Femur (tissue), 1 donor: ENCODE measurements at regions not wholly inside any gene's neighbourhood (a gene's known extent, or its start where the extent isn't known, plus 50 kb on each side); places are given as distances from the start of the nearest gene placed in this dataset.

Experiments
- DNase-seq: peaks from one replicate; pipeline ENCODE4 v3.0.0-alpha.2; 2017

DNA sequence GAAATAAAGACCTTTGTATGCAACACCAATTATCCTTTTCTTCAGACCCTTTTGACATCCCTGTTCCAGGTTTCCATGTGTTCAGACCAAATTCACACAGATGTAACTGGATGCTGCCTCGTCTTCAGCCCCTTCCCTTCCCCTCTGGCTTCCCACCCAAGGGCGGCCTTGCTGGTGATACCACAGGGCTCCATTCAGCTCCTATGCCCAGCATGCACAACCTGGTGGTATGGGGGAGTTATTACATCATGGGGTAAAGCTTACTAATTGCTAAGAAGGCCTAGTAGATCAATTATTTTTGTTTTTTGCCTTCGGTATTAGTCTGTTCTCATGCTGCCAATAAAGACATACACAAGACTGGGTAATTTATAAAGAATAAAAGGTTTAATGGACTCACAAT lies 317.0 kb upstream of the CXXC4 start:
- no peak for DNase-seq

DNA sequence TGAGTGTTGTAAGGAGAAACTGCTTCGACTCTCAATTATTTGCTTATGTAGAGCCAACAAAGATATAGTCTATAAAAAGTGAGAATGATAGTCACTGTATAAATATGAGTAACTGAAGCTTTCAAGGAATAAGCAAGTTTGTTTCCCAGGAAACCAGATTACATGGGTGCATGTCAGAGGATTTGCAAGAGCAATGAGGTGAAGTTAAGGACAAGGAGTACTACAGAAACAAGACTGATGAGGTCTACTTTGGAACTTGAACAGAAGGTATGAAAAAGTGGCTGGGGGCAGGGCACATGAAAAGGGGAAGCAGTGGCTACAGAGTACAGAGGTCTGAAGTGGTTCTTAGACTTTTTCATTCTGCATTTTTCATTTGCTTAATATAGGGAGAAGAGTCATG lies 321.0 kb upstream of the CXXC4 start:
- no peak for DNase-seq

DNA sequence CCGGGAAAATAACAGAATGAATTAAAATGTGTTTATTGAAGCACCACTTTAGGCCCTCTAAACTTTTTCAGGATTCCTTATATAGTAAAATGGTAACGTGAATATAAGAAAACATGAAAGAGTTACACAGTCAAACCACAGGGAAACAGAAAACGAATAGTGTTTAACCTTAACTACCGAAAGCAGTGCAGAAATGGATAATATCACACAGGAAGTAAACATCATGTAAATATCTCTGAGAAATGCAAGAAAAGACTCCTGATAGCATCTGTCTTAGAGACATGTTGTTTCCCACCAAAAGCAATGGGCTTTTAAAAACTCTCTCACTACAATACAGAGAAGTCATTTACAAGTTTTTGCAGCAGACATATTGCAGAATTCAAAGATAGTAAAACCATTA lies 323.9 kb upstream of the CXXC4 start:
- DNase-seq: no peak

DNA sequence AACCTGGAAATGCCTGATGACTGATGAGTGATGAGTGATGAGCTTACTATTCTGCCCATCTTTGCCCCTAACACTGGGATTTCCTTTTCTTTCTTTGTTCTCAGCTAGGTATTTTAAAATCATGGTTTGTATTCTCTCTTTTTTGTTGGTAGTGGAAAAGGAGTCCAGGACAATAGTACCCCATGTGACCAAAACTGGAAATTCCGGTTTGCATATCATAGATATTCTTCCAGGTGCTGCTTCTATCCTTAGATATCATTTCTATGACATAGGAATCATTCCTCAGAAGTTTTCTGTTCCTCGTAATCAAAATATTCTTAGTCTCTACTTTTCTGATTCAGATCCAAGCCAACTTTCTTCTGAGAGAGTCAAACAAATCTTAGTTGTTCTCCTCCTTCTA lies 320.5 kb upstream of the TET2 start:
- no peak for DNase-seq

DNA sequence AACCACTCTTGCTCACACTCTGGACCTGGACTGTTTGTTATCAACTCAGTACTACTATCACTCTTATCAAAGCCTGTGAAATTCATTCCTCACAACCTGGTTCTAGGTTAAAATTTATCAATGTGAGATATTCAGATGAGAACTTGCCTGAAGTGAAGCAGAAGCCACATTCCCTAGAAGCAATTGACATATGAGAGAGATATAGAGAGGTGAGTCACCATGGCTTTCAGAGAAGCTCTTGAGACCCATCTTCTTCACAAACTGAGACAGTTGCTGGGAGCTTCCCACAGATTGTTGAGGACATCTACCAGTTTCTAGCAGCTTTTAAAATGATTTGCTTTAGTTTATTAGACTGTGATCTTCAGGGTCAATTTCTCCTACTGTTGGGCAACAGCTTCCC lies 316.9 kb upstream of the TET2 start:
- DNase-seq: no peak

DNA sequence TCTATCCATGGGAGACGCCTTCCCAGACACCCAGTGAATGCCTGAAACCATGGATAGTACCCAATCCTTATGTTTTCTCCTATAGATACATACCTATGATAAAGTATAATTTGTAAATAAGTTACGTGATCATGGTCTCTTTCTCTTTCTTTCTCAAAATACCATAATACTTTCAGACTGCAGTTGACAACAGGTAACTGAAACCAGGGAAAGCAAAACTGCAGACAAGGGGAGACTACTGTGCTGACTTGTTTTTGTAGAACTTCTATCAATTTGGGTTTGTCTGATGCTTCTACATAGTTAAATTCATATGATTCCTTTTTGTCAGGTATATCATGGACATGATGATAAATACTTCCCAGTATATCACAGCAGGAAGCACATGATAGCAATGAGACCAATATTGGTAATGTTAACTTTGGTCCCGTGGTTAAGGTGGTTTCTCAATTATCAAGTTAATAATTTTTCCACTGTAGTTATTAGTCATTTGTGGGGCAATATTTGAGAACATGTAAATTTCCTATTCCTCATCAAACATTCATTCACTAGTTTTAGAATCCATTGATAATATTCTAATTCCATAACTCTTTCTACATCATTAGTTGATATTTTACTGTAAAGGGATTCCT lies 298.0 kb upstream of the TET2 start:
- no peak for DNase-seq

DNA sequence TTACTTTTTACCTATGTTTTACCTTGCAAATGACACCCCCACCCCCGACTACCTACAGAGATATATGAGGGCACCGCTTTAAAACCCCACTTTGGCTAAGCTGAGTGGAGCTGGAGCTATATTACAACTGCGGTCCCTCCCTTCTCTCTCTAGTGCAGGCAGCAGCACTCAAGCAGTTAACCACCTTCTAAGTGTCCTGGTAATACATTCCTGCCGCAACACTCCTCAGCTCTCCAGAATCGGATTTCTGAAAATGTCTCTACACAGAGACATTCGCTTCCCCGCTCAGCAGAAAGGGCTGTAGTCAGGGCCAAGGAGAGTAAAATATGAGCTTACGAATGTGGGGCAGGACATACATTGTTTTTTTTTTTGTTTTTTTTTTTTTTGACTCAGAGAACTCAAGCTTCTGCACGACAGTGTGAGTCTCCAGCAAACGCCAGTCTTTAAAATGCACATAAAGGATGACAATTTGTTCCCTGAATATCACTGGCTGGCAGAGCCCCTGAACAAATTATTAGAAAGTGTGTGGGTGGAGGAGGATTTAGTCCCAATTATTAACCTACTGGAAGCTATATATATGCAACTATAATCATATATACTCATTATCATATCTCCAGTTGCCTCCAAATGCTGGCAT lies 287.0 kb upstream of the TET2 start:
- no peak for DNase-seq

DNA sequence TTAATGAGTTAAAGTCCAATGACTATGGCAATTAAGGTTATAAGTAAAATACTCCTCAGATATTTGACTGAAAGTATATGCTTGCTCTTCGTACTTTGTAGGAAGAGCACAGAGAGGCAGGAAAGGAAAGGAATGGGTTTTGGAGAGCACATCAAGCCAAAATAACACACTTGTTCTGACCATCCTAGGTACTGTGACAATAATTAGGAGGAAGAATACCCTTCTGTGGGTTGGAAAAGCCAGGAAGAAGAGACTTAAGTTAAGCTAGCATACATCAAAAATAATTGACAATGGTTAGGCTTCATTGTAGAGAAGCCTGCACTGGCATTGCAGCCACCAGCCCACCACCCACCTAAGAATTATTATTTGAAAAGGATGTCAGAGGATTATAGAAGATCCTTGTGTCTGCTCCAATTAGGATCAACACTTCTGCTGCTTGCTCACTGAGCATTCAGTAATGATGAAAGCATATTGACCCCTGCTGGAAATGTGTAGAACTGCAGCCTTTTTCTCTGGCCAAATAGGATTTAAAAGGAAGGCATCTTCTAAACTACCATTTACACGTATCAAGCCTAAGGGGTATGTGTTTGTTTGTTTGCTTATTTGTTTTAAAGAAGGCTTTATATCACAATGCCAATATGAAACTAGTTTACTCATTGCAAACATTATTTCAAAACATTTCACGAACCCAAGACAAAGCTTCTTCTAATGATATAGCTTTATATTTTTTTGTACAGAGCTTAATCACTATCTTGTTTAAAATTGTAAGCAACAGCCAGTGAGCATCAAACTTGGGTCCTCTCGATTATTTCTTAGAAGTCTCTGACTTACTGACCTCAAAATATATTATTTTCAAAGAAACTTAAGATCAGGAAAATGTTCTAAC lies 286.2 kb upstream of the TET2 start:
- DNase-seq: peak; percentile 36

DNA sequence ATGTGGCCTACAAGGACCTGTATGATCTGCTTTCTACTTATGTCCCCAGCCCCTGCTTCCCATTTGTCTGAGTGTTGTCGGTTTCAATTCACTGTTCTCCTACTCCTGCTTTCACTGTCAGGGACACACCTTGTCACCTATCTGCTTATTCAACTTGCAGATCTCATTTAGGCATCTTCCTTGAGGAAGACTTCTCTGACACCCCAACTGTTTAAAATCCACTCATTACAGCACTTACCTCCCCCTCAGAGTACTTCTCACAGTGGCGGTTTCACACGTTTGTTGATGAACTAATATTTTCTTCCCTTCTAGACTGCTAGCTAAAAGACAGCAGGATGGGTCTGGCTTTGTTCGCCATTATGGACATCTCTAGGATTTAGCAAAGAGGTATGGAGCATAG lies 279.9 kb upstream of the TET2 start:
- no peak for DNase-seq

DNA sequence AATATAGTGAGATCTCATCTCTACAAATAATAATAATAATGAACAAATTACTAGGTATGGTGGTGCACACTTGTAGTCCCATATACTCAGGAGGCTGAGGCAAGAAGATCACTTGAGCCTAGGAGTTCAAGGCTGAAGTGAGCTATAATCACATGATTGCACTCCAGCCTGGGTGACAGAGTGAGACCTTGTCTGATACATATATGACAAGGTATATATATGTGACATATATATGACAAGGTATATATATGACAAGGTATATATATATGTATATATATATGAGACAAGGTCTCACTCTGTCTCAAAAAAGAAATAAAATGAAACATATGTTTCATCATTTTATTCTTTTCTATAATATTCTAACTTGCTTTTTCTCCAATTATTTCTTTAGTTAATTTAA lies 278.1 kb upstream of the TET2 start:
- no peak for DNase-seq

DNA sequence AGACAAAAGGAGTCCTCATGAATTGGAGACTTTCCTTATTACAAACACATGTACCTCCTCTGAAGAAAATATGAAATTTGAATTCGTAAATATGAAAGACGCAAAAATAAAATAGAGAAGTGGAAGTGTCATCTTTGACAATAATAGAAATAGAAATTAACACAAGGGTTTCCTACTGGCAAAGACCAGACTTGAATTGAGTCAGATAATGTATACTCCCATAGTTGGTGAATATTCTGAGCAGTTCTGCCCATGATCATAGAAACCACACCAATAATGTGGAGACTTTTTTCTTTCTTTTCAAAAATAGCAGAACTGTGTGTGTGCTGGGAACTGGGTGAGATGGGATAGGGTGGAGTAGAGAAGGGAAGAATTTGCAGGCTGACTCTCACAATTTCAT lies 277.7 kb upstream of the TET2 start:
- DNase-seq: no peak

DNA sequence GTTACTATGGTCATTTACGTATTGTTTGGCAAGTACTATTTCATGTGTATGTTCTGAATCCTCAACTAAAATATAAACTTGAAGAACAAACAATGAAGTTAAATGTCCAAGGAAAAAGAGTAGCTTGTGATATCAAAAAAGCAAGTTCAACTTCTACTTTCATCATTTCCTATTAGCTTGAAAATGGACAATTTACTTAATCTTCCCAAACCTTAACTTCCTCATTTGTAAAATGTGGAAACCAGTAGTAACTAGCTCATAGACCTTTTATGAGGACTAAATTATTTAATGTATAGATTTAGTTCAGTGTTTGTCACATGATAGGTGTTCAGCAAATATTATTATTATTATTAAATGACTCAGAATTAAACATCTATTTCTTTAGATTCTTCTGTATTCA lies 276.8 kb upstream of the TET2 start:
- no peak for DNase-seq

DNA sequence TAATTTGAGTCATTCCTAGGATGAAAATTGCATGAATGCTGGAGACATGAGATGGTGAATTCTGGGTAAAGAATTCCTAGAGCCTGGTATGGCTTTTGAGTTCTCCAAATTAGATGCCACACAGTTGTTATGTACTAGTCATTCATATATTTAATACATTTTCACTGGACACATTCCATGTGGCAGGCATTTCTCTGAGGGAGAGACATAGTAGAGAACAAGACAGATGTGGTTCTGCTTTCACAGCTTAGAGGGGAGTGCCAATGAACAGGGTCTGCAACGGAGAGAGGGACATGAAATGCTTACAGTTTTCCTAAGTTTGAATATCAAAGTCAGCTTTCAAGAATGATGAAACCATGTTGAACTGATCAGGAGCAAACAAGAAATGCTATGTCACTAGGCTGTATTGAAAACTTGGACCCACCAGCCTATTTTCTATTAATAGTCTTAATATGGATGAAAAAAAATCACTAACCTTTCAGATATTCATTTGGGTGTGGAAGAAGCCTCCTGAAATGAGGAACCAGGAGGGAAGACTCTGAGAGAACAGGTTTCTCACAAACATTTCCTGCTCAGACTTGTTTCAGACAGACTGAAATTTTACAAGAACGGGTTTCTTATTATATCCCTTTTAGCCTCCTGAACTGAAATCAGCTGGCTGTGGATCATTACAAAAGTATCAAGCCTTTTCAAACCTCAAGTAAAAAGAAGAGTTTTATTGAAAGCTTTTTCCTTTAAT lies 276.0 kb upstream of the TET2 start:
- DNase-seq: no peak

DNA sequence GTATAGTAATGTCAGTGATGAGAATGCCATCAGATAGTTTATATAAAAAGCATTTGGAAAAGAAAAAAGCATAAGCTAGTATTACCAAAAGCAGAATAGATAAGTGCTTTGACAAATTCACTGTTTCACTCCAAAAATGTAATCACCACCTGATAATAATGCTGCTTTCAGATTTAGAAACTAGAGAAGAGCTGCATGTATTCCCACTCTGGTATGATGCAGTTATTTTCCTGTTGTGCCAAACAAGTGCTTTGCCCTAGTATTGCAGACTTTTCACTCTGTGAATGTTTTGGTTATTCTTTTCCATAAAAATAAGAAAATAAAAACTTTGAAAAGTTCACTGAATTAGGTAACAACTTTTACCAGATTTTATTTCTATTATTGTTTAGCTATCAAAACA lies 267.7 kb upstream of the TET2 start:
- DNase-seq: no peak

DNA sequence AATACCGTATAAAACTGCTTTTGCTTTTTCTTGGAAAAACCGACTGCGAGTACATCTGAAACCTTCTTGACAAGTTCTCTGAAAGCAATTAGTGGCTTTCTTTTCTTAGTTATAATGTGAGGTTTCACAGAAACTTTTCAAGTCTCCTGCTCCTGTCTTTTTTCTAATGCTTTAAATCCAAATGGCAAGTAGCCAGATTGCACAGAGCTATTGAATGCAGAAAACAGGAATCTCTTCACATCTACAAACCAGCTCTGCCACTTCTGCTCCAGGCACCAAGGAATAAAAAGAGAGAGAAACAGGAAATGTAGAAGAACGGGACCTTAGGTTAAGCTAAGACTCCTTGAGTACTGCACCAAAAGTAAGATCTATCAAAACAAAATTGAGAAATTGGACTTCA lies 267.3 kb upstream of the TET2 start:
- DNase-seq: no peak

DNA sequence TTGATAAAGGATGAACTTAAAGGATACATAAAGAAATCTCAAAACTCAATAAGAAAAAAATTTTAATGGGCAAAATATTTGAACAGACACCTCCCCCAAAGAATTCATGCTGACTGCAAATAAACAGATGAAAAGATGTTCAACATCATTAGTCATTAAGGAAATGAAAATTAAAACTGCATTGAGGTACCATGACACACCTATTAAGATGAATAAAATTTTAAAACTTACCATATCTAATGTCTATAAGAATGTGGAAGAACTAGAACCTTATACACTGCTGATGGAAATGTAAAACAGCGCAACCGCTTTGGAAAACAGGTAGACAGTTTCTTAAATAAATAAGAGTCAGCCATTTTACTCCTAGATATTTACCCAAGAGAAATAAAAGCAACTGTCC lies 266.8 kb upstream of the TET2 start:
- DNase-seq: no peak

DNA sequence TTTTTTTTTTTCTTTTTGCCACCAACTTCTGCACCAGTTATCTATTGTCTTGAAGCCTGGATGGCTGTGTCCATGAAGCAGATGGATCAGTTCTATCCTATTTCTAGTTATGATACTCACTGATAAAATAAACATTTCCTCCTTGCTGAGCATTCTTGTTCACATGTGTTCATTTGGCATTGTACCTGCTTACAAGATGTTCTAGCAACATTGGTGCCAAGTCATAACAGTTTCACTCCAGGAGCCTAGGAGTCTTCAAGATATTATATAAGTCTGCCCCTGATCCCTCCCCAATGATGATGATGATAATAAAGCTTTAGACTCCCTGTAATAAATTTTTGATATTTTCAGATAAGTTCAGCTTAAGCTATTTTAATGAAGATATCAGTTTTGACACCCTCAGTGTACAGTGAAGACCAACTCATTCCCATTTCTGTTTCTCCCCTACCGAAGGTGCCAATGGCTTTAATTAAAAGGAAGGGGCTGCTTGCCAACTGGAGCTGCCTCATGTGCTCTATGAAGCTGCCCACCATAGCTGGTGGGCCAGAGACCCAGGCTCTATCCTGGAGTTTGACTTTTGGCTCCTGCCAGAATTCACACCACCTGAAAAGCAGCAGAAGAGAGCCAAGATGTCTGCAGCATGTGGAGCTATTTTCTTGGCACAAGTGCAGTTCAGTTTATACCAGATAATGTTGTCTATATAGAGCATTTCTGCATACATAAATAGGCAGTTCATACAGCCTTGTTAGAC lies 265.4 kb upstream of the TET2 start:
- DNase-seq: no peak

DNA sequence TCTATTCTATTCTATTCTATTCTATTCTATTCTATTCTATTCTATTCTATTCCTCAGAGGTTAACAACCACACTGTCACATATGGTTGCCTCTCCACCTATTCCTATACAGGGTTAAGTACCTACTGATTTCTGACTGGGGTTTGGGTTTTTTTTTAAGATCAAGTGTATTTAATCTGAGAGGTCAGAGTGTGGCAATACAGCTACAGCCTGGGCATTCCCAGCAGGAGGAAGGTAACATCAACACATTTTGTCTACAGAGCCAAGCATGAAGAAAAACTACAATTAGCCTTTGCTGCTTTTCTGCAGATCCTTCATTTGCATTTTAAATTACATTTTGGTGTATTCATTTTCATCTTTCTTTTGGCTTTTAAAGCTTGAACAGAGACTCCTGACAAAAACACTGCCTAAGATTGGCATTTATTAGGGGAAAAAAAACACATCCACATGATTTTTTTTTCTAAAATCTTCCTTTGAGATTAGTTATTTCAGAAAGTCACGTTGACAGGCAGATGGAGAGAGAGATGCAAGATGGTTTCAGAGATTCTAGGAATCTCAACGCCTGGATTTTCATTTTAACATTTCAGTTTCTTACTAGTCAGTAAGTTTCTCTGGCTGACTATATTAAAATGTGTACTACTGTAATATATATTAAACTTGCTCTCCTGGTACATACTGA lies 255.9 kb upstream of the TET2 start:
- no peak for DNase-seq

DNA sequence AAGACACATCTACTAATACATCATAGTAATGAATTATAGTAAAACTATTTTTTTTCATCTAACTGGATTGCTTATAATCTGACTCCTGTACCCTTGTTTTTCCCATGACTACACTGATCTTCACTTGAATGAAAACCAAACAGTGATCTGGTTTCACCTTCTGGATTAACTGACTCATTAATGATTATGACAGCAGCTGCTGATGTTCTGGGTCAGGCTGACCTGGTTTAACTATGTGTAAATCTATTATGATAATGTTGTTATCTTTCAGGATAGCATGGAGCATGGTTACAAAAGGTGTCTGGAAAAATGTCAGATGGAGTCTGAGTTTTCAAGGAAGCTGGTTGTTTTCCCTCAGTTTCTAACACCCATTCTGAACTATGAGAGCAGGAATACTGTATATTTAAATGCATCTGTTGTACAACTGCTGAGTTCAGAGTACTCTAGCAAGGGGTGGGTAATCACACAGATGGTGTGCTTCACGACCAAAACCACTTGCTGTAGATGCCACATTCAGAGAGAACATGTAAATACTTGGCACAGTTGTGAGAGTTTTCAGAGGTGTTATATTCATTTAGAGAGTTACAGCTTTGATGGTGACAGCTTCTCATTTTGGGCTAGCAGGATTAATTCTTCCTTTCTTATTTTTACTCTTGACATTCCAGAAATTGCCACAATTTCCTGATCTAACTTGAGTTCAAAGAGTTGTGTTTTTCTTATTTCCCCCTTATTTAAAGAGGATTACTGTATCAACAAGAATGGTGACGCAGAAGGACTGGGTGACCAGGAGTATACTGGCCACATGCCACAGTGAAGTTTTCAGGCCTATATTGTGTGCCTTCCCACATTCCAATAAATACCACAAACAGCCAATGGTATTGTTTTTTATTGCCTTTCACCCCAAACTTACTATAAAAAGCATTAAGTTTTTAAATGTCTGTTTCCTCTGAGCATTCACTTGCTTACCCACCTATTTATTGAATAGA lies 249.7 kb upstream of the TET2 start:
- DNase-seq: no peak

DNA sequence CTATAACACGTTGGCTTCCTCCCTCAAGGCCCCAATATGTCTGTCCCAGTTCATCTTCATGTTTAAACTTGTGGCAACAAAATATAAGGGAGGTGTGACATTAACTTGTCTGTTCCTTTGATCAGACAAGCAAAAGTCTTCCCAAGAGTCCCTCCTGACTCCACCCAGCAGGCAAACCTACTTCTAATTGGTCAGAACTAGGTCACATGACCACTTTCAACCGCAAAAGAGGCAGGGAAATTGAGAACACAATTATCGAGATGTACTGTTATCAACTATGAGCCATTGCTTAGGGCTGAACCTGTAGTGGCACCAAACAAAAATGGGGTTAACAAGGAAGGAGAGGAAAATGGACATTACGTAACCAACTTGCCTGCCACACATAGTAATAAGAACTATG lies 246.8 kb upstream of the TET2 start:
- no peak for DNase-seq

DNA sequence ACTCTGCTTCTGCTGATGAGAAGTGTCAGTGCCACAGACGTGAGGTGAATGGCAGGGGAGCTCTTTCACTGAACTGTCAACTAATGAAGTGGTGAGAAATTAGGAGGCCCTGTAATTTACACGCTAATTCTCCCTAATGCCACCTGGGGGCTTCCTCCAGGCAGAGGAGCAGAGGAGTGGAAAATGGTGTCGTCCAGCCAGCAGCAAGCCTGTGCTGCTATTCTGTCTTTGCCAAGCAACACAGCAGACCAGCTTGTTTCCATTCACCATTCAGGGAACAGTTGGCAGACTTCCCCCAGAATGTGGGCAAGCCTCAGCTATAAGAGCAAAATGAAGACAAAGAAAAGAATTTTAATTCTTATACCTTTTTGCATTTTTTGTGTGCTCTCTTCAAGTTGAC lies 245.2 kb upstream of the TET2 start:
- DNase-seq: peak; percentile 78
